ENCODE measurements at regions not wholly inside any gene's neighbourhood (a gene's known extent, or its start where the extent isn't known, plus 50 kb on each side); places are given as distances from the start of the nearest gene placed in this dataset.

DNA sequence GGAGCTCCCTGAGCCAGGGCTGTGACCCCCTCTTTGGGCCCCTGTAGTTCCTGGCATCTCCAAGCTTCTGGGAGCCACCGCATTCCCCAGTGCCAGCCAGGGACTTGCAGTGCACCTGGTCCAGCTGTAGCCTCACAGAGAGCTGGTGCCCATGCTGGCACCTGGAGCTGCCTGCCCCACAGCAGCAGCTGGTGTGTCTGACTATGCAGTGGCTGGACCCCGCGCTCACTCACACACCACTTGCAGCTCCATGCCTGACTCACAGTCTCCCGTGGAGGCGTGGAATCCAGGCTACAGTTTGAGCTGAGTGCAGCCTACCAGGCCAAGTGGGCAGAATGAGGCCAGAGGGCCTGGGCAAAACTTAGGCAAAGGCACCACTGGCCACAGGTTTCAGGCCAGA lies 102.2 kb upstream of the NAMPT start:
- Histone ChIP-seq H3K4me3 (ENCODE audit: low read length in 2 of 2) (no peak overlapping the region), H3K4me1 (ENCODE audit: control insufficient read depth in 2 of 2, insufficient read depth in 2 of 2, low read length in 2 of 2) (no peaks in the 10 kb centered on the region), H3K27ac (ENCODE audit: low read depth in 2 of 2, low read length in 2 of 2) (no peak overlapping the region), H3K9ac (ENCODE audit: low read depth in 1 of 2, low read length in 2 of 2) (no peak overlapping the region), H3K27me3 (ENCODE audit: control insufficient read depth in 2 of 2, insufficient read depth in 2 of 2, low read length in 2 of 2) (no peaks in the 10 kb centered on the region), H3K36me3 (ENCODE audit: control insufficient read depth in 2 of 2, insufficient read depth in 2 of 2, low read length in 2 of 2) (no peaks in the 10 kb centered on the region), H3K9me3 (ENCODE audit: control insufficient read depth in 2 of 2, low read length in 2 of 2) (no peaks in the 10 kb centered on the region)

DNA sequence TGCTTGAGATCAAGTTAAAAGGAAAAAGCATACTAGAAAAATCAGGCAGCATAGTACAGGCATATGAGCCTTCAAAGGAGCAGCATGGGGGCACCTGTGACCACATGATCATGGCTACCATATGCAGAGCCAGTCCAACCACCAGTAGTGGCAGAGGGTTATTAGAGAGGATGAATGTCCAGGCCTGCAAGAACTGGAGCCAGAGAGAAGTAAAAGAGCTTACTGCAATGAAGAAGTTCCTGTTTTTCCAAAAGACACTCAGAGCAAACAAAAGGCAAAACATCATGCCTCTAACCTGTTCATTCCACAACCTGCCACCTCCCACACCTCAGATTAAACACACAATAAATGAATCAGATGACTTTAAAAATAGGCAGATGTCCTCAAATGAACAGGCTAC lies 99.6 kb upstream of the NAMPT start:
- Histone ChIP-seq H3K4me3 (ENCODE audit: low read length in 2 of 2) (no peak overlapping the region), H3K36me3 (ENCODE audit: control insufficient read depth in 2 of 2, insufficient read depth in 2 of 2, low read length in 2 of 2) (no peaks in the 10 kb centered on the region), H3K9me3 (ENCODE audit: control insufficient read depth in 2 of 2, low read length in 2 of 2) (no peaks in the 10 kb centered on the region), H3K27ac (ENCODE audit: low read depth in 2 of 2, low read length in 2 of 2) (no peak overlapping the region), H3K27me3 (ENCODE audit: control insufficient read depth in 2 of 2, insufficient read depth in 2 of 2, low read length in 2 of 2) (no peaks in the 10 kb centered on the region), H3K4me1 (ENCODE audit: control insufficient read depth in 2 of 2, insufficient read depth in 2 of 2, low read length in 2 of 2) (no peaks in the 10 kb centered on the region), H3K9ac (ENCODE audit: low read depth in 1 of 2, low read length in 2 of 2) (no peak overlapping the region)

DNA sequence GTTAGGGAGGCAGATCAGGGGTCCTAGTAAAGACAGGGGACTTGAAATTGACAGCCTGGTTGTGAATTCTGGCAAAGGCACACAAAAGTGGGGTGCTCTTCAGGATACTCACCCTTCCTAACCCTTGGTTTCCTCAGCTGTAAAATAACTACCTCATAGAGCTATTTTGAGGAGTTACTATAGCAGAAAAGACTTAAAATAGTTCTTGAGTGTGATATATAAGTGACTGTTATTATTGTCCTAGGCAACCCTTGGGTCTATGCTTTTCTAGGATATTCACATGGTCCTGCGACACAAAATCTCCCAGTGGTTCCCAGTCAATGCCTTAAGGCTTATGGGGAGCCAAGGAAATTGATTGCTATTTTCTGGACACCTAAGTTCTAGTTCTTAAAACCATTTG lies 98.1 kb upstream of the NAMPT start:
- Histone ChIP-seq H3K9ac (ENCODE audit: low read depth in 1 of 2, low read length in 2 of 2) (no peak overlapping the region), H3K4me3 (ENCODE audit: low read length in 2 of 2) (no peak overlapping the region), H3K27ac (ENCODE audit: low read depth in 2 of 2, low read length in 2 of 2) (no peak overlapping the region), H3K4me1 (ENCODE audit: control insufficient read depth in 2 of 2, insufficient read depth in 2 of 2, low read length in 2 of 2) (no peaks in the 10 kb centered on the region), H3K27me3 (ENCODE audit: control insufficient read depth in 2 of 2, insufficient read depth in 2 of 2, low read length in 2 of 2) (no peaks in the 10 kb centered on the region), H3K36me3 (ENCODE audit: control insufficient read depth in 2 of 2, insufficient read depth in 2 of 2, low read length in 2 of 2) (no peaks in the 10 kb centered on the region), H3K9me3 (ENCODE audit: control insufficient read depth in 2 of 2, low read length in 2 of 2) (no peaks in the 10 kb centered on the region)

DNA sequence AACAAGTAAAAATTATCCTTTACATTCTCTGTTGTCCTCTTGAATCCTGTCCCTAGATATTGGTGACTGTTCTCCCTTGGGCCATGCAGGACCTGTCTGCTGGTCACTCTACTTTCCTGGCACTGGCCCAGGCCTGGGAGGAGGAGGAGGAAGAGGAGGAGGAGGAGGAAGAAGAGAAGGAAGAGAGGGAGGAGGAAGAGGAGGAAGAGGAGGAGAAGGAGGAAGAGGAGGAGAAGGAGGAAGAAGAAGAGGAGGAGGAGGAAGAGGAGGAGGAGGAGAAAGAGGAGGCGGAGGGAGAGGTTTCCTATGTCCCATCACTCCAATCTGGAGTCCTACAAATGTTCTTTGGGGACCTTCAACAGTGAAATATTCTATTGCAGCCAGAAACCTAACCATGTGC lies 97.3 kb upstream of the NAMPT start:
- Histone ChIP-seq H3K4me3 (ENCODE audit: low read length in 2 of 2) (no peak overlapping the region), H3K27me3 (ENCODE audit: control insufficient read depth in 2 of 2, insufficient read depth in 2 of 2, low read length in 2 of 2) (no peaks in the 10 kb centered on the region), H3K4me1 (ENCODE audit: control insufficient read depth in 2 of 2, insufficient read depth in 2 of 2, low read length in 2 of 2) (no peaks in the 10 kb centered on the region), H3K9ac (ENCODE audit: low read depth in 1 of 2, low read length in 2 of 2) (no peak overlapping the region), H3K9me3 (ENCODE audit: control insufficient read depth in 2 of 2, low read length in 2 of 2) (no peaks in the 10 kb centered on the region), H3K36me3 (ENCODE audit: control insufficient read depth in 2 of 2, insufficient read depth in 2 of 2, low read length in 2 of 2) (no peaks in the 10 kb centered on the region), H3K27ac (ENCODE audit: low read depth in 2 of 2, low read length in 2 of 2) (no peak overlapping the region)

DNA sequence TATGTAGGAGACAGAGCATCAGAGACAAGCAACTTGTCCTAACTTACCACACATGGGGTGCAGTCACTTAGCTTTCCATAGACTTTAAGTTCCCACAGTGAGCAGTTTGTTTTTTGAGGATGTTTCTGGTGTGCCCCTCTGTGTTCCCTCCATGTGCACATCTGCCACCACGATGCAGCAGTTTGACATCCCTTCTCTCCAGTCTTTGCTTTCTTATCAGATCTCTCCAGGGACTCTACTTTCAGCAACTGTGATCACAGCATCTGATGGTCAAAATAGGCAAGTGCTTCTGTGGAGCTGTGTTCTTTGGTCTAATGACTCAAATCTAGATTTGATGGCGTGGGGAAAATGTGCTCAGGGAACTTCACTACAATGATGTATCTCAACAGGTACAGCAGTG lies 96.5 kb upstream of the NAMPT start:
- no peak overlapping the region for H3K9ac ChIP-seq (ENCODE audit: low read depth in 1 of 2, low read length in 2 of 2)
- H3K9me3 ChIP-seq (ENCODE audit: control insufficient read depth in 2 of 2, low read length in 2 of 2): no peaks in the 10 kb centered on the region
- no peaks in the 10 kb centered on the region for H3K36me3 ChIP-seq (ENCODE audit: control insufficient read depth in 2 of 2, insufficient read depth in 2 of 2, low read length in 2 of 2)
- H3K4me3 ChIP-seq (ENCODE audit: low read length in 2 of 2): no peak overlapping the region
- no peak overlapping the region for H3K27ac ChIP-seq (ENCODE audit: low read depth in 2 of 2, low read length in 2 of 2)
- H3K27me3 ChIP-seq (ENCODE audit: control insufficient read depth in 2 of 2, insufficient read depth in 2 of 2, low read length in 2 of 2): no peaks in the 10 kb centered on the region
- H3K4me1 ChIP-seq (ENCODE audit: control insufficient read depth in 2 of 2, insufficient read depth in 2 of 2, low read length in 2 of 2): no peaks in the 10 kb centered on the region

- Histone ChIP-seq H3K4me1 (ENCODE audit: control insufficient read depth in 2 of 2, insufficient read depth in 2 of 2, low read length in 2 of 2) (no peaks in the 10 kb centered on the region), H3K9ac (ENCODE audit: low read depth in 1 of 2, low read length in 2 of 2) (no peak overlapping the region), H3K36me3 (ENCODE audit: control insufficient read depth in 2 of 2, insufficient read depth in 2 of 2, low read length in 2 of 2) (no peaks in the 10 kb centered on the region), H3K27me3 (ENCODE audit: control insufficient read depth in 2 of 2, insufficient read depth in 2 of 2, low read length in 2 of 2) (no peaks in the 10 kb centered on the region), H3K9me3 (ENCODE audit: control insufficient read depth in 2 of 2, low read length in 2 of 2) (no peaks in the 10 kb centered on the region), H3K4me3 (ENCODE audit: low read length in 2 of 2) (no peak overlapping the region), H3K27ac (ENCODE audit: low read depth in 2 of 2, low read length in 2 of 2) (no peak overlapping the region)
Measured at GRCh38 chr7:106377847-106378361, 93.1 kb upstream of the NAMPT start.

GRCh38 chr7:106376026-106376799 lies 91.4 kb upstream of the NAMPT start:
- Histone ChIP-seq H3K9ac (ENCODE audit: low read depth in 1 of 2, low read length in 2 of 2) (no peak overlapping the region), H3K27ac (ENCODE audit: low read depth in 2 of 2, low read length in 2 of 2) (no peak overlapping the region), H3K4me1 (ENCODE audit: control insufficient read depth in 2 of 2, insufficient read depth in 2 of 2, low read length in 2 of 2) (no peaks in the 10 kb centered on the region), H3K36me3 (ENCODE audit: control insufficient read depth in 2 of 2, insufficient read depth in 2 of 2, low read length in 2 of 2) (no peaks in the 10 kb centered on the region), H3K4me3 (ENCODE audit: low read length in 2 of 2) (no peak overlapping the region), H3K27me3 (ENCODE audit: control insufficient read depth in 2 of 2, insufficient read depth in 2 of 2, low read length in 2 of 2) (no peaks in the 10 kb centered on the region), H3K9me3 (ENCODE audit: control insufficient read depth in 2 of 2, low read length in 2 of 2) (no peaks in the 10 kb centered on the region)

GRCh38 chr7:106375499-106375898 lies 90.7 kb upstream of the NAMPT start:
- H3K9ac ChIP-seq (ENCODE audit: low read depth in 1 of 2, low read length in 2 of 2): no peak overlapping the region
- no peak overlapping the region for H3K27ac ChIP-seq (ENCODE audit: low read depth in 2 of 2, low read length in 2 of 2)
- no peaks in the 10 kb centered on the region for H3K4me1 ChIP-seq (ENCODE audit: control insufficient read depth in 2 of 2, insufficient read depth in 2 of 2, low read length in 2 of 2)
- H3K4me3 ChIP-seq (ENCODE audit: low read length in 2 of 2): no peak overlapping the region
- no peaks in the 10 kb centered on the region for H3K9me3 ChIP-seq (ENCODE audit: control insufficient read depth in 2 of 2, low read length in 2 of 2)
- no peaks in the 10 kb centered on the region for H3K27me3 ChIP-seq (ENCODE audit: control insufficient read depth in 2 of 2, insufficient read depth in 2 of 2, low read length in 2 of 2)
- H3K36me3 ChIP-seq (ENCODE audit: control insufficient read depth in 2 of 2, insufficient read depth in 2 of 2, low read length in 2 of 2): no peaks in the 10 kb centered on the region

DNA sequence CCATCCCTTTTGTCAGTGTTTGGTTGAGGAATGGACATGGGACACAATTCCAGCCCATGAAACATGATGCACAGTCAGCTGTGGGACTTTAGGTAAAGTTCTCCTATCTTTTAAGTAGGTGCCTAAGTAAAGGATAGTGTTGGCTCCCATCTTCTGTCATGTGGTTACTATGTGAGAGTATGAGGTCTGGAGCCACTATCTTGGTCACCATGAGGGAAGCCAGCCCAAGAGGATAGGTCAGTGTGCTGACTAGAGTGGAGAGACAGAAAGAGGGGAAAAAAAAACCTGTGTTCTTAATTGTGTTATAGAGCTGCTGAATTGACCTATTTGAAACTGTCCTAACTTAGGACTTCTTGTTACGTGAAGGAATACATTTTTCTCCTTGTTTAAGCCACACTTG lies 89.7 kb upstream of the NAMPT start:
- Histone ChIP-seq H3K27me3 (ENCODE audit: control insufficient read depth in 2 of 2, insufficient read depth in 2 of 2, low read length in 2 of 2) (no peaks in the 10 kb centered on the region), H3K9ac (ENCODE audit: low read depth in 1 of 2, low read length in 2 of 2) (no peak overlapping the region), H3K27ac (ENCODE audit: low read depth in 2 of 2, low read length in 2 of 2) (no peak overlapping the region), H3K4me1 (ENCODE audit: control insufficient read depth in 2 of 2, insufficient read depth in 2 of 2, low read length in 2 of 2) (no peaks in the 10 kb centered on the region), H3K9me3 (ENCODE audit: control insufficient read depth in 2 of 2, low read length in 2 of 2) (no peaks in the 10 kb centered on the region), H3K4me3 (ENCODE audit: low read length in 2 of 2) (no peak overlapping the region), H3K36me3 (ENCODE audit: control insufficient read depth in 2 of 2, insufficient read depth in 2 of 2, low read length in 2 of 2) (no peaks in the 10 kb centered on the region)

GRCh38 chr7:106372595-106373318 lies 88.0 kb upstream of the NAMPT start:
- Histone ChIP-seq H3K36me3 (ENCODE audit: control insufficient read depth in 2 of 2, insufficient read depth in 2 of 2, low read length in 2 of 2) (no peaks in the 10 kb centered on the region), H3K27me3 (ENCODE audit: control insufficient read depth in 2 of 2, insufficient read depth in 2 of 2, low read length in 2 of 2) (no peaks in the 10 kb centered on the region), H3K27ac (ENCODE audit: low read depth in 2 of 2, low read length in 2 of 2) (no peak overlapping the region), H3K9me3 (ENCODE audit: control insufficient read depth in 2 of 2, low read length in 2 of 2) (no peaks in the 10 kb centered on the region), H3K4me1 (ENCODE audit: control insufficient read depth in 2 of 2, insufficient read depth in 2 of 2, low read length in 2 of 2) (no peaks in the 10 kb centered on the region), H3K4me3 (ENCODE audit: low read length in 2 of 2) (no peak overlapping the region), H3K9ac (ENCODE audit: low read depth in 1 of 2, low read length in 2 of 2) (no peak overlapping the region)

Data from mucosa of rectum (tissue), 2 donors.